NT2/D1 (cell line): ENCODE measurements at regions not wholly inside any gene's neighbourhood (a gene's known extent, or its start where the extent isn't known, plus 50 kb on each side); places are given as distances from the start of the nearest gene placed in this dataset.
A peak's percentile ranks its signal among the peaks of the same experiment; 100 is the strongest.

Experiments used
- DNase-seq: peaks from one replicate; pipeline ENCODE4 v3.0.0-alpha.2; 2011; ENCODE audit warnings: low read depth, low spot score
- H3K27me3 ChIP-seq: 2 replicates; pipeline ENCODE4 v1.6.0; 2011; ENCODE audit warnings: mild to moderate bottlenecking; ENCODE audit not compliant: insufficient read length, insufficient read depth
- H3K36me3 ChIP-seq: 2 replicates; pipeline ENCODE4 v1.6.1; 2011; ENCODE audit warnings: mild to moderate bottlenecking, low read length, mixed read lengths; ENCODE audit not compliant: insufficient read depth, insufficient read length
- H3K4me1 ChIP-seq: 2 replicates; pipeline ENCODE4 v1.5.1; 2011; ENCODE audit not compliant: insufficient read depth, insufficient read length
- H3K4me3 ChIP-seq: 2 replicates; pipeline ENCODE4 v1.5.1; 2011; ENCODE audit warnings: low read depth; ENCODE audit not compliant: insufficient read length
- H3K9ac ChIP-seq: 2 replicates; pipeline ENCODE4 v1.6.0; 2011; ENCODE audit warnings: low read depth; ENCODE audit not compliant: insufficient read length
- H3K9me3 ChIP-seq: 2 replicates; pipeline ENCODE4 v1.5.1; 2011; ENCODE audit warnings: mild to moderate bottlenecking, low read length; ENCODE audit not compliant: insufficient read depth
- SUZ12 ChIP-seq: IDR thresholded peaks from 2 replicates; pipeline ENCODE4 v1.6.1; 2011; ENCODE audit not compliant: insufficient read length, insufficient read depth; ENCODE audit errors: extremely low read depth
- YY1 ChIP-seq: IDR thresholded peaks from 2 replicates; pipeline ENCODE4 v1.6.1; 2011; ENCODE audit not compliant: insufficient read length, insufficient read depth
- ZNF274 ChIP-seq: IDR thresholded peaks from 2 replicates; pipeline ENCODE4 v1.6.1; 2011; ENCODE audit warnings: mild to moderate bottlenecking, low read depth, low read length

DNA sequence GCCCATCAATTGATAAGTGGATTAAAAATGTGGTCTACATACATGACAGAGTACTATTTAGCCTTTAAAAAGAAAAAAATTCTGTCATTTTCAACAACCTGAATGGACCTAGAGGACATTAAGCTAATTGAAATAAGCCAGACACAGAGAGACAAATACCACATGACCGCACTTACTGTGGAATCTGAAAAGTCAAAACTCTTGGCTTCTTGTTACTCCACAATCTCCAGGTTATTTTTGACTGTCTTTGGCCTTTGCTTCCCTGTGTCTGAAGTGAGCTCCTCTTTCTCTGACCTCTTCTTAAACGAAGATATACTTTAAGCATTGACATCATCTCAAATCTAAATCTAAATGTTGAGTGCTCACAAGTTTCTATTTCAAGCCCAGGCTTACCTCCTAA lies 265.5 kb upstream of the ADRA1B start:
- H3K27me3 ChIP-seq, result no peaks in the 10 kb centered on the region
- H3K9me3 ChIP-seq, result no peaks in the 10 kb centered on the region
- H3K9ac ChIP-seq, result no peak overlapping the region
- DNase-seq, result no peak
- no peaks in the 10 kb centered on the region for H3K4me1 ChIP-seq
- TF ChIP-seq SUZ12, result no peak
- TF ChIP-seq YY1, result no peak
- TF ChIP-seq ZNF274, result no peak
- H3K36me3 ChIP-seq, result no peaks in the 10 kb centered on the region
- no peak overlapping the region for H3K4me3 ChIP-seq

DNA sequence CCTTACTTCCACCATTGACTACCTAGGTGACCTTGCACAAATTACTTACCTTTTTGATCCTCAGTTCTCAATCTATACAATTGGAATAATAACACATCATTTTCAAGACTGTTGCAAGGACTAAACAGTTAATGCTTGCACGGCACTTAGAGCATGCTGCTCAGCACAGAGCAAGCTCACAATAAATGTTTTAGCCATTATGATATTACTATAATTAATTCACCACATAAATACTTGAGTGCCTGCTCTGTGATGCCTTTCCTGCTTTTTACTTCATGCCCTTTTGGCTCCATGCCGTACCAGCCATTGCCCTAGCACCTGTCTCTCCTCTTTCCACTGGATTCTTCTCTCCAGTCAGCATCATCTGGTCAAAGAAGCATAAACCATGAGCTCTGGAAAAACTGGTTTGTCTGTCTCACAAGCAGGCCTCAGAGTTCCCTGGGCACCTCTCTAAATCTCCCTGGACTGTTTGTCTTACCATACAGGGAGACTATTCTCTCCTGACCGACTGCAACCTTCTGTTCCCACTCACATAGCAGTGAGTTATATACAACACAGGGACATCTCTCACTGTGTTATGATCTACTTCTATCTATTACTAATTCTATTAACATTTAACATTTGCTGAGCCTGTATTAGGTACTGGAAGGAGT lies 260.4 kb upstream of the ADRA1B start:
- Histone ChIP-seq H3K9ac (no peak overlapping the region), H3K27me3 (no peaks in the 10 kb centered on the region)
- DNase-seq, result no peak

DNA sequence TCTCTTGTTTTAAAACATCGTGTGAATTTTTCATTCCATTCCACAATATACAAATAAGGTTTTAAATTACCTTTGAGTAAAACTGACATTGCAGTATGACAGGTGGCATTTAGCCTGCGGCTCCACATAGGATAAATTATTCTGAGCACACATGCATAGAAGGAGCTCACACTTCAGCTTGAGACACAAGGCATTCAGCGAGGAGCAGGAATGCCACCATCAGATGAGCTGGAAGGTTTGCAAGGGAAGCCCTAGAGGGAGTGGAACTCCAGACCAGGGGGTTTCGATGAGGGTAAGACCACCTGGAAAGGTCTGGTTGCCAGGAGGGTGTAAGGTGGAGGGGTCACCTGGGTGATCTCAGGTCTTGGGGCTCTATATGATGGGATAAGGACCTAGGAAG lies 259.0 kb upstream of the ADRA1B start:
- no peak for TF ChIP-seq YY1
- no peak for TF ChIP-seq SUZ12
- no peak for TF ChIP-seq ZNF274
- H3K9ac ChIP-seq, result no peak overlapping the region
- H3K4me1 ChIP-seq, result no peaks in the 10 kb centered on the region
- no peaks in the 10 kb centered on the region for H3K36me3 ChIP-seq
- H3K4me3 ChIP-seq, result no peak overlapping the region
- no peak for DNase-seq
- H3K27me3 ChIP-seq, result no peaks in the 10 kb centered on the region
- no peaks in the 10 kb centered on the region for H3K9me3 ChIP-seq

More for the DNA sequence above, 260.4 kb upstream of the ADRA1B start:
- no peak for TF ChIP-seq ZNF274
- no peak for TF ChIP-seq SUZ12
- TF ChIP-seq YY1, result no peak
- no peak overlapping the region for H3K4me3 ChIP-seq
- H3K9me3 ChIP-seq, result no peaks in the 10 kb centered on the region
- no peaks in the 10 kb centered on the region for H3K4me1 ChIP-seq
- no peaks in the 10 kb centered on the region for H3K36me3 ChIP-seq

DNA sequence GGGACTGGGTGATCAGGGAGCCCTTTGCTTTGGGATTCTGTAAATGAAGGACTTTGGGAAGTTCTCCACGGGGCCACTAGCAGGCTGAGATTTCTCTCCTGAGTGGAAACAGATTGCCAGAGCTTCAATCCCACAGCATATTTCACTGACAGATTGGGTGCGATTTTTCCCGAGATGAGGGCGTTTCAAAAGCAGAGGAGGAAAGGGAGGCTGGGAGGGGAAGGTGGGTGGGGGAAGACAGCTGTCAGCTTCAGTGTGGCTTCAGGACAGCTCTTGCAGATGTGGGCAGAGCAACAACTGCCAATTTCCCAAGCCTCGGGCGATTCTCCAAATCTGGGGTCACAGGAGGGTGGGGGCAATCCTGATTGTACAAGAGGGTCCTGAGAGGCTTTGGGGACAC lies 258.5 kb upstream of the ADRA1B start:
- H3K4me1 ChIP-seq, result no peaks in the 10 kb centered on the region
- no peaks in the 10 kb centered on the region for H3K36me3 ChIP-seq
- H3K4me3 ChIP-seq, result no peak overlapping the region
- no peak for TF ChIP-seq SUZ12
- DNase-seq, result no peak
- H3K9ac ChIP-seq, result no peak overlapping the region
- no peaks in the 10 kb centered on the region for H3K9me3 ChIP-seq
- no peaks in the 10 kb centered on the region for H3K27me3 ChIP-seq

DNA sequence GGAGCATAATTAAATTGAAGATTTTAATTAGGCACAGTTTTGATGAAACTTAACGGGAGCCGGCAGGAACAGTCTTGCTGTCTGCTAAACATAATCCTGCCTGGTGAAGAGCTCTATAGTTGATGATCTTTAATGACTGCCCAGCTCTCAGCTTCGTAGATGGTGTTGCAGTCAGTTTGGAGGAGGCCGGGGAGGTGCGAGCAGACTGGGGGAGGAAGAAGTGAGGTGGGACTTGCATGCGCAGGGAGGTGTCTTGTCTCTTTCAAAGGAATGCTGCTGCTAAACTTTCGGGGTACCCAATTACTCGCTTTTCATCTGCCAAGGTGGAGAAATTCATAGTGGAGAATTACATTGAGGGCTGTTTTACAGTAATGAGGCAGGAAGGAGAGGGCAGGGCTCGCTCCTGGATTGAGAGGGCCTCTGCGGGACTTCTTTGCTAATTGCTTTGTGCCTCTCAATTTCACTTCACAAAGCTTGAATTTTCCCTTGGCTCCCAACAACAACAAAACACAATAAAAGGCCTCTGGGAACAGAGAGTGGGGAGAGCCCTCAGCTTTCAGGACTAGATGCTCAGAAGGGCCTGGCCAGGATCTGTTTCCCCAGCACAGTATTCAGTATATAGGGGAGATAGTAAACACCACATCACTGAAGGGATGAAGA lies 257.9 kb upstream of the ADRA1B start:
- H3K9me3 ChIP-seq, result no peaks in the 10 kb centered on the region
- no peaks in the 10 kb centered on the region for H3K4me1 ChIP-seq
- peak; percentile 1 for DNase-seq
- no peaks in the 10 kb centered on the region for H3K27me3 ChIP-seq
- H3K9ac ChIP-seq, result no peak overlapping the region
- no peak for TF ChIP-seq YY1
- no peak for TF ChIP-seq ZNF274
- TF ChIP-seq SUZ12, result no peak
- no peak overlapping the region for H3K4me3 ChIP-seq
- H3K36me3 ChIP-seq, result no peaks in the 10 kb centered on the region

DNA sequence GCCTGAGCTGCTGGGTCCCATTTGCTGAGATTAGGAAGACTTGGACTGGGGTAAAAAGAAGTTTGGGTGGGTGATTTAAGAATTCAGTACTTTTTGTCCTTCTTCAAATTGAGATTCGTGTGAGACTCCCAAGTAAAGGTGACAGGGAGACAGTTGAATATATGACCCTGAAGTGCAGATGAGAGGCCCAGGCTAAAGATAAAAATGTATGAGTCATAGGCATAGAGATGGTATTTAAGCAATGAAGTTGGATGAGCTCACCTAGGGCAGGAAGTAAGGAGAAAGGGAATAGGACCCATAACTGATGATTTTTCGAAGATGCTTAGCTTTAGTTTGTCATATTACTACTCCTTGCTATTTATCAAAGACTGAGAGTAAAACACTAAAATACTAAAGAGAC lies 255.9 kb upstream of the ADRA1B start:
- no peak overlapping the region for H3K4me3 ChIP-seq
- no peak for DNase-seq
- no peaks in the 10 kb centered on the region for H3K9me3 ChIP-seq
- no peak overlapping the region for H3K9ac ChIP-seq
- no peaks in the 10 kb centered on the region for H3K27me3 ChIP-seq
- H3K4me1 ChIP-seq, result no peaks in the 10 kb centered on the region
- H3K36me3 ChIP-seq, result no peaks in the 10 kb centered on the region
- TF ChIP-seq ZNF274, result no peak
- no peak for TF ChIP-seq YY1
- no peak for TF ChIP-seq SUZ12

DNA sequence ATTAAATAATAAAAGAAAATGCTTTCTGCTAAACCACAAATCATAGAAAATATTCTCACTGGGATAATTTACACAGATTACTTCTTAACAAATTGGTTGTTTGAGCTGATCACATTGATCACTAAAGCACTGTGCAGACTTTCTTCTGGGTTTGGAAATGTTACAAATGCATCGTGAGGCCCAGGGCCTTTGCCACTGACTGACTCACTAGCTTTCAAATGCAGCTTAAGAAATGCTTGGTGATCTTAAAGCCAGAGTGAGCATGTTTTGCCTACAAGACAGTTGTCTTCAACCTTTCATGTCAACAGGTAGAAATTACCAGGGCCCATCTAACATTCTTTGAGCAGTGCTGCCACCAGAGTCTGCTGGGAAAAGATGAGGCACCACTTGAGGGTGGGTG lies 252.3 kb upstream of the ADRA1B start:
- TF ChIP-seq YY1 (no peak), ZNF274 (no peak), SUZ12 (no peak)
- no peaks in the 10 kb centered on the region for H3K27me3 ChIP-seq
- H3K9ac ChIP-seq, result no peak overlapping the region
- no peak overlapping the region for H3K4me3 ChIP-seq
- H3K4me1 ChIP-seq, result no peaks in the 10 kb centered on the region
- H3K9me3 ChIP-seq, result no peaks in the 10 kb centered on the region
- DNase-seq, result no peak
- no peaks in the 10 kb centered on the region for H3K36me3 ChIP-seq
